ENCODE measurements at regions not wholly inside any gene's neighbourhood (a gene's known extent, or its start where the extent isn't known, plus 50 kb on each side); places are given as distances from the start of the nearest gene placed in this dataset.

GRCh38 chr10:35874311-35875015 is 232.4 kb upstream of the FZD8 start (continued):
- no peak for TF ChIP-seq SMC3 (IDR thresholded peaks at IDR 0.05; ENCODE audit: low read depth, low read length)

- in situ Hi-C loops (cut with MboI; ENCODE audit: low sequenced_read_pairs): no loop called here
- TF ChIP-seq POLR2A (IDR thresholded peaks at IDR 0.05; ENCODE audit: low read depth, low read length) (no peak), RFX5 (IDR thresholded peaks at IDR 0.05; ENCODE audit: low read depth, low read length) (no peak), MXI1 (IDR thresholded peaks at IDR 0.05; ENCODE audit: borderline replicate concordance, low read depth, low read length) (no peak), RAD21 (IDR thresholded peaks at IDR 0.05; ENCODE audit: low read length) (no peak), USF2 (IDR thresholded peaks at IDR 0.05; ENCODE audit: low read depth, low read length) (no peak), BHLHE40 (IDR thresholded peaks at IDR 0.05; ENCODE audit: low read depth, low read length) (no peak), RCOR1 (IDR thresholded peaks at IDR 0.05; ENCODE audit: insufficient replicate concordance, low read length) (no peak), NFE2L2 (IDR thresholded peaks at IDR 0.05; ENCODE audit: low read depth, low read length) (no peak), CEBPB (IDR thresholded peaks at IDR 0.05; ENCODE audit: low read depth, low read length) (no peak), ELK1 (IDR thresholded peaks at IDR 0.05; ENCODE audit: borderline replicate concordance, low read depth, low read length) (no peak), MAFK (IDR thresholded peaks at IDR 0.05; ENCODE audit: low read depth, low read length) (no peak), CHD1 (IDR thresholded peaks at IDR 0.05; ENCODE audit: low read depth, low read length) (no peak), SMC3 (IDR thresholded peaks at IDR 0.05; ENCODE audit: low read depth, low read length) (no peak)
- TF ChIP-seq, protein P1, sequence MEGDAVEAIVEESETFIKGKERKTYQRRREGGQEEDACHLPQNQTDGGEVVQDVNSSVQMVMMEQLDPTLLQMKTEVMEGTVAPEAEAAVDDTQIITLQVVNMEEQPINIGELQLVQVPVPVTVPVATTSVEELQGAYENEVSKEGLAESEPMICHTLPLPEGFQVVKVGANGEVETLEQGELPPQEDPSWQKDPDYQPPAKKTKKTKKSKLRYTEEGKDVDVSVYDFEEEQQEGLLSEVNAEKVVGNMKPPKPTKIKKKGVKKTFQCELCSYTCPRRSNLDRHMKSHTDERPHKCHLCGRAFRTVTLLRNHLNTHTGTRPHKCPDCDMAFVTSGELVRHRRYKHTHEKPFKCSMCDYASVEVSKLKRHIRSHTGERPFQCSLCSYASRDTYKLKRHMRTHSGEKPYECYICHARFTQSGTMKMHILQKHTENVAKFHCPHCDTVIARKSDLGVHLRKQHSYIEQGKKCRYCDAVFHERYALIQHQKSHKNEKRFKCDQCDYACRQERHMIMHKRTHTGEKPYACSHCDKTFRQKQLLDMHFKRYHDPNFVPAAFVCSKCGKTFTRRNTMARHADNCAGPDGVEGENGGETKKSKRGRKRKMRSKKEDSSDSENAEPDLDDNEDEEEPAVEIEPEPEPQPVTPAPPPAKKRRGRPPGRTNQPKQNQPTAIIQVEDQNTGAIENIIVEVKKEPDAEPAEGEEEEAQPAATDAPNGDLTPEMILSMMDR (conservative IDR thresholded peaks at IDR 0.05; ENCODE audit: low read depth, low read length): no peak
Observed at GRCh38 chr10:35872671-35873070, 230.6 kb upstream of the FZD8 start.

More at GRCh38 chr10:35872671-35873070, 230.6 kb upstream of the FZD8 start:
- Histone ChIP-seq H3K36me3 (ENCODE audit: control insufficient read depth, insufficient read depth, low read length) (no peaks in the 10 kb centered on the region), H2AFZ (replicated peaks; ENCODE audit: low read length, poor library complexity) (peak overlapping the region; percentile 58), H3K9me3 (ENCODE audit: control insufficient read depth, insufficient read depth, low read length) (no peaks in the 10 kb centered on the region), H3K18ac (ENCODE audit: low read depth, low read length) (no peak overlapping the region; the same call in 1 of the 2 replicates), H2BK120ac (ENCODE audit: low read depth, low read length) (no peak overlapping the region), H3K4me3 (ENCODE audit: insufficient read depth, low read depth, low read length) (no peak overlapping the region), H3K4ac (ENCODE audit: low read depth, low read length) (peak overlapping the region; percentile 20; the same call in 1 of the 2 replicates), H2BK15ac (ENCODE audit: low read depth, low read length) (no peak overlapping the region), H3K4me2 (ENCODE audit: low read depth, low read length) (no peak overlapping the region), H3K79me1 (ENCODE audit: low read depth in 1 of 2, low read length in 2 of 2) (no peaks in the 10 kb centered on the region), H2BK20ac (ENCODE audit: low read depth, low read length) (no peak overlapping the region), H4K8ac (ENCODE audit: low read depth in 2 of 2, low read length in 2 of 2) (no peak overlapping the region), H3K27ac (ENCODE audit: insufficient read depth, low read length) (no peak overlapping the region), H4K91ac (ENCODE audit: insufficient read depth, low read depth, low read length) (no peak overlapping the region), H2BK5ac (ENCODE audit: low read depth, low read length, poor library complexity, severe bottlenecking) (no peak overlapping the region), H3K9ac (ENCODE audit: low read depth, low read length) (no peak overlapping the region), H3K56ac (ENCODE audit: extremely low read depth, insufficient read depth, low read length) (no peak overlapping the region), H3K27me3 (ENCODE audit: control insufficient read depth, insufficient read depth, low read length) (no peaks in the 10 kb centered on the region), H3K23ac (ENCODE audit: low read depth, low read length) (no peak overlapping the region), H4K20me1 (ENCODE audit: insufficient read depth, low read length) (no peaks in the 10 kb centered on the region), H2AK5ac (ENCODE audit: low read depth, low read length) (no peak overlapping the region), H3K14ac (replicated peaks; ENCODE audit: low read depth, low read length) (no peak overlapping the region; the same call in 1 of the 2 replicates), H3K4me1 (ENCODE audit: control insufficient read depth, insufficient read depth, low read length) (peaks cover 11% of the 10 kb centered on the region), H2AK9ac (replicated peaks; ENCODE audit: low read depth, low read length, poor library complexity) (no peak overlapping the region), H3K9me1 (ENCODE audit: insufficient read depth, low read length) (peaks cover 3% of the 10 kb centered on the region; the same call in 1 of the 2 replicates), H4K5ac (ENCODE audit: low read depth, low read length) (no peak overlapping the region)
- POLR2A ChIA-PET (ENCODE audit: unreplicated experiment): no interaction called here
- CTCF ChIA-PET: no interaction called here
- intact Hi-C loops (cut with micrococcal nuclease) (no loop called here), dilution Hi-C loops (cut with HindIII; ENCODE audit: low sequenced_read_pairs, unreplicated experiment) (no loop called here)
- DNase-seq (no peak), ATAC-seq (ENCODE audit: low read depth) (no peak)
- no TSS peak for BruUV-seq (replicated peaks)
- WGBS, 2 experiments (ENCODE audit: extremely low coverage in 2 of 2, insufficient read length in 1 of 2): 62% methylated on average over 2 of the region's 6 CpGs; no CpG with 5 or more reads in 1 of the 2 experiments

Data from IMR-90 (cell line).